ENCODE measurements at regions not wholly inside any gene's neighbourhood (a gene's known extent, or its start where the extent isn't known, plus 50 kb on each side); places are given as distances from the start of the nearest gene placed in this dataset.

DNA sequence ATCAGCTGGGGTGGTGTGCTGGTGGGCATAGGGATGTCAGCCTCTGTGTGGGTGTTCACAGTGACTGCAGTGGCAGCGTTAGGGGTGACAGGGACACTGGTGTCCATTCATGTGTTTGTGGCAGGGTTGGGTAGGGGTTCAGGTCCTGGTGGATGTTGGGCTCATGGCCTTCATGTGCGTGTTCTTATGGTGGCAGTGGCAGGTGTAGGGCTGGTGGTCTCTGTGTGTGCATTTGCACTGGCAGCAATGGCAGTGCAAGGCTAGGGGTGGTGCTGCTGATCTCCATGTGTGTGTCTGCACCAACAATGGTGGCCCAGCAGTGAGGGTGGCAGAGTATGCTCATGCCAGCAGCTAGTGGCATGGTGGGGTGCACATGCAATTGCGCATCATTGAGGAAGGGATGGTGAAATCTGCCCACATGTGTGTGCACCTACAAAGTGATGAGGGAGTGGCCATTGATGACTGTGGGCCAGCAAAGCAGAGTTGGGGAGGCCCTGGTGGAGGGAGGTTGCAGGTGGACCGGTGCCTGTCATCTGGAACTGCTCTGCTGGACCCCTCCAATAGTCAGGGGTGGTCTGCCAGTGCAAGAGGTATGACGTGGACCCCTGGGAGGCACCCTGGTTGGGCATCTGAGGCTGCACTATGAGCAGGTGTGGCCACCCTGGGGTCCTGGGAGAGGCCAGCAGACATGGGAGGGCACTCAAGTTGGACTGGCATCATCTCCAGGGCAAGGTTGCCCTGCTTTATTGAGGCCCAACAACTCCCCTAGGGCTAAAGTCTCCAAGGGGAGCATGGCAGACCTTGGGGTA is 182.9 kb downstream of the TTC6 start (continued):
- TF ChIP-seq, protein P1, sequence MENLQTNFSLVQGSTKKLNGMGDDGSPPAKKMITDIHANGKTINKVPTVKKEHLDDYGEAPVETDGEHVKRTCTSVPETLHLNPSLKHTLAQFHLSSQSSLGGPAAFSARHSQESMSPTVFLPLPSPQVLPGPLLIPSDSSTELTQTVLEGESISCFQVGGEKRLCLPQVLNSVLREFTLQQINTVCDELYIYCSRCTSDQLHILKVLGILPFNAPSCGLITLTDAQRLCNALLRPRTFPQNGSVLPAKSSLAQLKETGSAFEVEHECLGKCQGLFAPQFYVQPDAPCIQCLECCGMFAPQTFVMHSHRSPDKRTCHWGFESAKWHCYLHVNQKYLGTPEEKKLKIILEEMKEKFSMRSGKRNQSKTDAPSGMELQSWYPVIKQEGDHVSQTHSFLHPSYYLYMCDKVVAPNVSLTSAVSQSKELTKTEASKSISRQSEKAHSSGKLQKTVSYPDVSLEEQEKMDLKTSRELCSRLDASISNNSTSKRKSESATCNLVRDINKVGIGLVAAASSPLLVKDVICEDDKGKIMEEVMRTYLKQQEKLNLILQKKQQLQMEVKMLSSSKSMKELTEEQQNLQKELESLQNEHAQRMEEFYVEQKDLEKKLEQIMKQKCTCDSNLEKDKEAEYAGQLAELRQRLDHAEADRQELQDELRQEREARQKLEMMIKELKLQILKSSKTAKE (CRISPR knock-in tag; IDR thresholded peaks at IDR 0.05; ENCODE audit: borderline replicate concordance): peak; percentile 29; the same call in 1 of the 2 replicates
- TF ChIP-seq SCMH1 (CRISPR knock-in tag; IDR thresholded peaks at IDR 0.05; ENCODE audit: borderline replicate concordance) (no peak), ZNF589 (CRISPR knock-in tag; conservative IDR thresholded peaks at IDR 0.05) (0 out of 2 replicates have a peak, but pooled peaks have one; percentile 43), ZC3H4 (CRISPR knock-in tag; IDR thresholded peaks at IDR 0.05; ENCODE audit: borderline replicate concordance) (no peak), ZNF598 (CRISPR knock-in tag; IDR thresholded peaks at IDR 0.05; ENCODE audit: borderline replicate concordance) (peak; percentile 59; the same call in 1 of the 2 replicates), NCOA1 (CRISPR knock-in tag; IDR thresholded peaks at IDR 0.05) (no peak), ZKSCAN5 (CRISPR knock-in tag; IDR thresholded peaks at IDR 0.05) (peak; percentile 62; the same call in 1 of the 2 replicates)
- TF ChIP-seq, protein P2, sequence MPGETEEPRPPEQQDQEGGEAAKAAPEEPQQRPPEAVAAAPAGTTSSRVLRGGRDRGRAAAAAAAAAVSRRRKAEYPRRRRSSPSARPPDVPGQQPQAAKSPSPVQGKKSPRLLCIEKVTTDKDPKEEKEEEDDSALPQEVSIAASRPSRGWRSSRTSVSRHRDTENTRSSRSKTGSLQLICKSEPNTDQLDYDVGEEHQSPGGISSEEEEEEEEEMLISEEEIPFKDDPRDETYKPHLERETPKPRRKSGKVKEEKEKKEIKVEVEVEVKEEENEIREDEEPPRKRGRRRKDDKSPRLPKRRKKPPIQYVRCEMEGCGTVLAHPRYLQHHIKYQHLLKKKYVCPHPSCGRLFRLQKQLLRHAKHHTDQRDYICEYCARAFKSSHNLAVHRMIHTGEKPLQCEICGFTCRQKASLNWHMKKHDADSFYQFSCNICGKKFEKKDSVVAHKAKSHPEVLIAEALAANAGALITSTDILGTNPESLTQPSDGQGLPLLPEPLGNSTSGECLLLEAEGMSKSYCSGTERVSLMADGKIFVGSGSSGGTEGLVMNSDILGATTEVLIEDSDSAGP (CRISPR knock-in tag; IDR thresholded peaks at IDR 0.05; ENCODE audit: borderline replicate concordance): 0 out of 2 replicates have a peak, but pooled peaks have one; percentile 34
- TF ChIP-seq, protein P3, sequence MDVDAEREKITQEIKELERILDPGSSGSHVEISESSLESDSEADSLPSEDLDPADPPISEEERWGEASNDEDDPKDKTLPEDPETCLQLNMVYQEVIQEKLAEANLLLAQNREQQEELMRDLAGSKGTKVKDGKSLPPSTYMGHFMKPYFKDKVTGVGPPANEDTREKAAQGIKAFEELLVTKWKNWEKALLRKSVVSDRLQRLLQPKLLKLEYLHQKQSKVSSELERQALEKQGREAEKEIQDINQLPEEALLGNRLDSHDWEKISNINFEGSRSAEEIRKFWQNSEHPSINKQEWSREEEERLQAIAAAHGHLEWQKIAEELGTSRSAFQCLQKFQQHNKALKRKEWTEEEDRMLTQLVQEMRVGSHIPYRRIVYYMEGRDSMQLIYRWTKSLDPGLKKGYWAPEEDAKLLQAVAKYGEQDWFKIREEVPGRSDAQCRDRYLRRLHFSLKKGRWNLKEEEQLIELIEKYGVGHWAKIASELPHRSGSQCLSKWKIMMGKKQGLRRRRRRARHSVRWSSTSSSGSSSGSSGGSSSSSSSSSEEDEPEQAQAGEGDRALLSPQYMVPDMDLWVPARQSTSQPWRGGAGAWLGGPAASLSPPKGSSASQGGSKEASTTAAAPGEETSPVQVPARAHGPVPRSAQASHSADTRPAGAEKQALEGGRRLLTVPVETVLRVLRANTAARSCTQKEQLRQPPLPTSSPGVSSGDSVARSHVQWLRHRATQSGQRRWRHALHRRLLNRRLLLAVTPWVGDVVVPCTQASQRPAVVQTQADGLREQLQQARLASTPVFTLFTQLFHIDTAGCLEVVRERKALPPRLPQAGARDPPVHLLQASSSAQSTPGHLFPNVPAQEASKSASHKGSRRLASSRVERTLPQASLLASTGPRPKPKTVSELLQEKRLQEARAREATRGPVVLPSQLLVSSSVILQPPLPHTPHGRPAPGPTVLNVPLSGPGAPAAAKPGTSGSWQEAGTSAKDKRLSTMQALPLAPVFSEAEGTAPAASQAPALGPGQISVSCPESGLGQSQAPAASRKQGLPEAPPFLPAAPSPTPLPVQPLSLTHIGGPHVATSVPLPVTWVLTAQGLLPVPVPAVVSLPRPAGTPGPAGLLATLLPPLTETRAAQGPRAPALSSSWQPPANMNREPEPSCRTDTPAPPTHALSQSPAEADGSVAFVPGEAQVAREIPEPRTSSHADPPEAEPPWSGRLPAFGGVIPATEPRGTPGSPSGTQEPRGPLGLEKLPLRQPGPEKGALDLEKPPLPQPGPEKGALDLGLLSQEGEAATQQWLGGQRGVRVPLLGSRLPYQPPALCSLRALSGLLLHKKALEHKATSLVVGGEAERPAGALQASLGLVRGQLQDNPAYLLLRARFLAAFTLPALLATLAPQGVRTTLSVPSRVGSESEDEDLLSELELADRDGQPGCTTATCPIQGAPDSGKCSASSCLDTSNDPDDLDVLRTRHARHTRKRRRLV (CRISPR knock-in tag; IDR thresholded peaks at IDR 0.05): no peak
